ENCODE measurements at regions not wholly inside any gene's neighbourhood (a gene's known extent, or its start where the extent isn't known, plus 50 kb on each side); places are given as distances from the start of the nearest gene placed in this dataset.

DNA sequence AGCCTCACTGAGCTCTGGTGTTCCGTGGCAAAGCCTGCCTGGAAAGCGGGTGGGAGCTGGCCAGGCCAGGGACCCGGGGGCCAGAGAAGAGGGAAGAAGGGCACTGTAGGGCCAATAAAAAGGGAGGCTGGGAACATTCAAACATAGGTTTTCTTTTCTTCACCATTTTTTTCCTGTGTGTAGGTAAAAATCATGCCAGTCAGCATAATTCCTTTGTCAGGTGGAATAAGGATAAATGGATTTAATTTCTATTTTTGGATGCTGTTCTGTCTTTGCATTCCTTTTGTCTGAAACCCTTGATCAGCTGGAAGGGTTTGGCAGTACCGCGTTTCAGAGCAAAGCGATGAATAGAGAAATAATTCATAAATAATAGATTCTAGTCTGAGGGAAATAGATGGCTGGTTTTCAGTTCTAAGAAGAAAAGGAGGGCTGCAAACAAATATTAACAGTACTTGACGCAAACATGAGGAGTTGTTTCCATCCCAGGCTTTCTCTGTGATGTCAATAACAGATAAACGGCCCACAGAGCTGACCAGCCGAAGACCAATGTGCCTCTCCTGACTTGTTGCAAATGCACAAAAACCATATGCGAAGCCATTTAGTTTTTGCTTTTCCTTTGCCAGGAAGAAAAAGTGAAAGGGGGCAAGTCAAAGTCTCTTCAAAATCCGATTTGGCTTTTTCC lies 384.4 kb downstream of the TSN start:
- Histone ChIP-seq H3K4me3 (no peak overlapping the region), H3K9me3 (no peaks in the 10 kb centered on the region), H3K4me1 (no peaks in the 10 kb centered on the region), H3K27me3 (no peaks in the 10 kb centered on the region), H3K36me3 (no peaks in the 10 kb centered on the region), H3K27ac (no peak overlapping the region)
- intact Hi-C loops (cut with DNase I), result no loop called here
- TF ChIP-seq, protein P1, sequence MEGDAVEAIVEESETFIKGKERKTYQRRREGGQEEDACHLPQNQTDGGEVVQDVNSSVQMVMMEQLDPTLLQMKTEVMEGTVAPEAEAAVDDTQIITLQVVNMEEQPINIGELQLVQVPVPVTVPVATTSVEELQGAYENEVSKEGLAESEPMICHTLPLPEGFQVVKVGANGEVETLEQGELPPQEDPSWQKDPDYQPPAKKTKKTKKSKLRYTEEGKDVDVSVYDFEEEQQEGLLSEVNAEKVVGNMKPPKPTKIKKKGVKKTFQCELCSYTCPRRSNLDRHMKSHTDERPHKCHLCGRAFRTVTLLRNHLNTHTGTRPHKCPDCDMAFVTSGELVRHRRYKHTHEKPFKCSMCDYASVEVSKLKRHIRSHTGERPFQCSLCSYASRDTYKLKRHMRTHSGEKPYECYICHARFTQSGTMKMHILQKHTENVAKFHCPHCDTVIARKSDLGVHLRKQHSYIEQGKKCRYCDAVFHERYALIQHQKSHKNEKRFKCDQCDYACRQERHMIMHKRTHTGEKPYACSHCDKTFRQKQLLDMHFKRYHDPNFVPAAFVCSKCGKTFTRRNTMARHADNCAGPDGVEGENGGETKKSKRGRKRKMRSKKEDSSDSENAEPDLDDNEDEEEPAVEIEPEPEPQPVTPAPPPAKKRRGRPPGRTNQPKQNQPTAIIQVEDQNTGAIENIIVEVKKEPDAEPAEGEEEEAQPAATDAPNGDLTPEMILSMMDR (IDR thresholded peaks at IDR 0.05), result no peak
- ATAC-seq (no peak), DNase-seq (no peak), FAIRE-seq (no peak)
- WGBS, 2 donors, result 73 to 77% methylated on average over 11 of the region's 11 CpGs

DNA sequence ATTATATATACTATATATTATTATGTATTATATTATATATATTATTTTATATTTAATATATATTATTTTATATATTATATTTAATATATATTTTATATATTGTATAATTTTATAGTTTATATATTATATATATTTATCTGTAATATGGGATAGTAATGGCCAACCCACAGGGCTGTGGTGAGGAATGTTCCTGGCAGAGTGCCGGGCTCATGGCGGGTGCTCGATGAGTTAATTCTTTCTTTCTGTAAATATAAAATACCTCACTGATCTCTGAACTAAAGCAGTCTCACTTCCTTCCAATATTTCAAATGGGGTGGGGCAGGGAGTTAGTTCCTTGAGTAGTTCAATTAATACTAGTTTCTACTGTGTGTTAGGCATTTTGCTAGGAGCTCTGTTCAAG lies 389.4 kb downstream of the TSN start:
- Histone ChIP-seq H3K4me1 (no peaks in the 10 kb centered on the region), H3K4me3 (no peak overlapping the region), H3K9me3 (no peaks in the 10 kb centered on the region), H3K27me3 (no peaks in the 10 kb centered on the region), H3K27ac (no peak overlapping the region), H3K36me3 (no peaks in the 10 kb centered on the region)
- intact Hi-C loops (cut with DNase I), result no loop called here
- ATAC-seq (no peak), DNase-seq (no peak), FAIRE-seq (no peak)
- 90% methylated on average over 3 of the region's 3 CpGs for WGBS, 2 donors
- TF ChIP-seq, protein P1 (IDR thresholded peaks at IDR 0.05), result no peak

DNA sequence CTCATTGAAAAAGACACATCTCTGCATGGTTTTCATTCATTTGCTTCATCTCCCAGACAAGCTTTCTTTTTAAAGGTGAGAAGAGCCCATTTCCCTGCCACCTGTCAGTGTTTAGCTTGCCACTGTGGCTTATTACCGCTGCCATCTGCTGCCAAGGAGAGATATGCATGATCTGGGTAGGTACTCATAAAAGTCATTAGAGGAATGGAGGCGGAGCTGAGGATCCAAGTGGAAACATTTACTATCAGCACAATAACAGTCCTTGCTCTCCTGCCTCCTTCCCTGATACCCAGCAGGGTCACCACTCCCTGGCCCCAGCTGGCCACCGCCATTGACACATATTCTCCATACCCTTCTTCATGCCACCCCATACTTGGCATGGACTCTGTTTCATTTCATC lies 390.4 kb downstream of the TSN start:
- WGBS, 2 donors, result 65 to 72% methylated on average over 3 of the region's 3 CpGs

DNA sequence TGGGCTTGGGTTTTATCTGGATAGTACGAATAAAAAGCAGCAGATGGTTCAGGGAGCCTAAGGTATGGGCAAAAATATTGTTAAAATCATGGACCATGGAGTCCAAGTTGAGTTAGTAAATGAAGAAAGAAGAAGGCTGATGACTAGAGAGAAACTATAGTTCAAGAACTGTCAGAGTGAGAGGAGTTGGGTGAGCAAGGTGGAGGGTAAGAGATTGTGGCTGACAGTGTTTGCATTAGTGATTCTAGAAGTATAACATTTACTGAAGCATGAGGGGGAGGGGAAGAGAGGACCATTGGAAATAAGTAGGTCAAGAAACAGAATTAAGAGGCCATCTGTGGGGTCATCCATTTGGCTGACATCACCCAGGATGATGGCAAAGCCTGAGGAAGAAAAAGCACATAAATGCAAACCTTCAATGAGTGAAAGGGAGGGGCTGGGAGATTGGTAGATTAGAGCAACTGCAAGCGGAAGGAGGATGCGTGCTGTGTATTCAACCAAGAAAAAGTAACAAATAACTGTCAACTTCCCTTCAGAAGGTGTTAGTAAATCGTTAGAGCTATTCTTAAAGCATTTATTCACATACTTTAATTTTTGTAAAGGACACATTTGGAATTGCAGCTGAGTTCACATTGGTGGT lies 392.8 kb downstream of the TSN start:
- no peaks in the 10 kb centered on the region for H3K36me3 ChIP-seq
- no peaks in the 10 kb centered on the region for H3K4me1 ChIP-seq
- no peak overlapping the region for H3K4me3 ChIP-seq
- no peaks in the 10 kb centered on the region for H3K27me3 ChIP-seq
- H3K27ac ChIP-seq, result no peak overlapping the region
- TF ChIP-seq, protein P1 (IDR thresholded peaks at IDR 0.05), result no peak
- no peaks in the 10 kb centered on the region for H3K9me3 ChIP-seq
- DNase-seq (no peak), ATAC-seq (no peak), FAIRE-seq (no peak)
- intact Hi-C loops (cut with DNase I), result no loop called here
- WGBS, 2 donors, result 64 to 76% methylated on average over 4 of the region's 4 CpGs

More for the DNA sequence above, 390.4 kb downstream of the TSN start:
- TF ChIP-seq, protein P1 (IDR thresholded peaks at IDR 0.05), result no peak
- Histone ChIP-seq H3K4me1 (no peaks in the 10 kb centered on the region), H3K27me3 (no peaks in the 10 kb centered on the region), H3K27ac (no peak overlapping the region), H3K36me3 (no peaks in the 10 kb centered on the region), H3K4me3 (no peak overlapping the region), H3K9me3 (no peaks in the 10 kb centered on the region)
- no peak for DNase-seq
- intact Hi-C loops (cut with DNase I), result no loop called here
- no peak for ATAC-seq
- no peak for FAIRE-seq
